HEK293 (cell line): ENCODE measurements at regions not wholly inside any gene's neighbourhood (a gene's known extent, or its start where the extent isn't known, plus 50 kb on each side); places are given as distances from the start of the nearest gene placed in this dataset.

Experiments
- CTCF ChIA-PET: fragments of 350-600 bp; formaldehyde crosslinking; extraction: SDS; loops from one replicate; lab custom pipeline; 2021; ENCODE audit warnings: antibody characterized with exemption; lab: Yijun Ruan, JAX
- POLR2A ChIA-PET: fragments of 300-600 bp; formaldehyde crosslinking; extraction: SDS; loops from one replicate; lab custom pipeline; 2020; ENCODE audit warnings: antibody characterized with exemption, inconsistent platforms; lab: Yijun Ruan, JAX
- H3K27ac ChIP-seq: fragments of 200-500 bp; sonication (Bioruptor generic); 2 replicates; pipeline ENCODE4 v1.5.1; 2014; ENCODE audit warnings: low read depth, low read length, control low read depth, inconsistent platforms; ENCODE audit errors: extremely low read depth
- H3K36me3 ChIP-seq, 2 experiments: fragments of 200-500 bp in 1 of 2; sonication (Bioruptor generic) in 1 of 2; 1 replicate in 1 of 2; 2 replicates in 1 of 2; pipeline ENCODE4 v1.5.1; 2014 to 2017; ENCODE audit warnings: inconsistent platforms in 2 of 2, low read length in 2 of 2; ENCODE audit not compliant: control insufficient read depth in 2 of 2, insufficient read depth in 1 of 2
- H3K4me1 ChIP-seq: fragments of 200-500 bp; sonication (Bioruptor generic); 2 replicates; pipeline ENCODE4 v1.5.1; 2014; ENCODE audit warnings: mild to moderate bottlenecking, low read length, inconsistent platforms; ENCODE audit not compliant: control insufficient read depth, insufficient read depth
- H3K4me3 ChIP-seq: 2 replicates; pipeline ENCODE4 v1.5.1; 2011; ENCODE audit warnings: low read depth, mild to moderate bottlenecking, control low read depth, low read length, moderate library complexity
- H3K9me3 ChIP-seq: fragments of 200-500 bp; sonication (Bioruptor generic); 2 replicates; pipeline ENCODE4 v1.5.1; 2014; ENCODE audit warnings: low read depth, low read length, inconsistent platforms; ENCODE audit not compliant: control insufficient read depth, insufficient read depth
- KLF9 ChIP-seq: fragments of 450-650 bp; formaldehyde crosslinking; IDR thresholded peaks from 2 replicates; pipeline ENCODE4 v1.5.1; 2016; ENCODE audit warnings: missing biosample characterization, missing genetic modification characterization, low read depth
- SP3 ChIP-seq: fragments of 450-650 bp; formaldehyde crosslinking; IDR thresholded peaks from 2 replicates; pipeline ENCODE4 v1.5.1; 2016; ENCODE audit warnings: missing biosample characterization, missing genetic modification characterization
- SP7 ChIP-seq: fragments of 450-650 bp; formaldehyde crosslinking; IDR thresholded peaks from 2 replicates; pipeline ENCODE4 v1.5.1; 2016; ENCODE audit warnings: missing biosample characterization, missing genetic modification characterization
- ZBTB1 ChIP-seq: fragments of 450-650 bp; formaldehyde crosslinking; IDR thresholded peaks from 2 replicates; pipeline ENCODE4 v1.5.1; 2016; ENCODE audit warnings: missing biosample characterization, missing genetic modification characterization
- ZBTB21 ChIP-seq: fragments of 450-650 bp; formaldehyde crosslinking; IDR thresholded peaks from 2 replicates; pipeline ENCODE4 v1.5.1; 2017; ENCODE audit warnings: missing biosample characterization, missing genetic modification characterization
- ZBTB7A ChIP-seq: fragments of 450-650 bp; formaldehyde crosslinking; IDR thresholded peaks from 2 replicates; pipeline ENCODE4 v1.5.1; 2016; ENCODE audit warnings: low read depth, missing biosample characterization, missing genetic modification characterization
- ZNF239 ChIP-seq: fragments of 450-650 bp; formaldehyde crosslinking; IDR thresholded peaks from 2 replicates; pipeline ENCODE4 v1.5.1; 2016; ENCODE audit warnings: missing biosample characterization, missing genetic modification characterization
- ZNF324 ChIP-seq: fragments of 450-650 bp; formaldehyde crosslinking; IDR thresholded peaks from 2 replicates; pipeline ENCODE4 v1.5.1; 2016; ENCODE audit warnings: missing biosample characterization, missing genetic modification characterization
- ZNF354C ChIP-seq: fragments of 450-650 bp; formaldehyde crosslinking; IDR thresholded peaks from 2 replicates; pipeline ENCODE4 v1.5.1; 2016; ENCODE audit warnings: missing biosample characterization, missing genetic modification characterization, low read depth, borderline replicate concordance
- ZNF366 ChIP-seq: fragments of 450-650 bp; formaldehyde crosslinking; conservative IDR thresholded peaks from 2 replicates; pipeline ENCODE4 v1.5.1; 2016; ENCODE audit warnings: missing biosample characterization, missing genetic modification characterization
- ZNF658 ChIP-seq: fragments of 450-650 bp; formaldehyde crosslinking; IDR thresholded peaks from 2 replicates; pipeline ENCODE4; 2016; ENCODE audit warnings: missing biosample characterization, missing genetic modification characterization
- ZNF785 ChIP-seq: fragments of 450-650 bp; formaldehyde crosslinking; IDR thresholded peaks from 2 replicates; pipeline ENCODE4 v1.5.1; 2016; ENCODE audit warnings: missing biosample characterization, missing genetic modification characterization
- ZNF837 ChIP-seq: fragments of 450-650 bp; formaldehyde crosslinking; IDR thresholded peaks from 2 replicates; pipeline ENCODE4 v1.5.1; 2016; ENCODE audit warnings: missing biosample characterization, missing genetic modification characterization
- ZSCAN30 ChIP-seq: fragments of 450-650 bp; IDR thresholded peaks from 2 replicates; pipeline ENCODE4 v1.5.1; 2018; ENCODE audit warnings: missing biosample characterization, mild to moderate bottlenecking, missing genetic modification characterization, moderate library complexity
- TF ChIP-seq, protein P1 (sequence below): fragments of 450-650 bp; formaldehyde crosslinking; IDR thresholded peaks from 2 replicates; pipeline ENCODE4 v1.5.1; 2016; ENCODE audit warnings: missing biosample characterization, missing genetic modification characterization
- TF ChIP-seq, protein P2 (sequence below): fragments of 450-650 bp; formaldehyde crosslinking; IDR thresholded peaks from 2 replicates; pipeline ENCODE4 v1.5.1; 2016; ENCODE audit warnings: missing biosample characterization, missing genetic modification characterization
- TF ChIP-seq, protein P3 (sequence below): fragments of 450-650 bp; formaldehyde crosslinking; IDR thresholded peaks from 2 replicates; pipeline ENCODE4 v1.5.1; 2016; ENCODE audit warnings: missing biosample characterization, missing genetic modification characterization, low read depth

DNA sequence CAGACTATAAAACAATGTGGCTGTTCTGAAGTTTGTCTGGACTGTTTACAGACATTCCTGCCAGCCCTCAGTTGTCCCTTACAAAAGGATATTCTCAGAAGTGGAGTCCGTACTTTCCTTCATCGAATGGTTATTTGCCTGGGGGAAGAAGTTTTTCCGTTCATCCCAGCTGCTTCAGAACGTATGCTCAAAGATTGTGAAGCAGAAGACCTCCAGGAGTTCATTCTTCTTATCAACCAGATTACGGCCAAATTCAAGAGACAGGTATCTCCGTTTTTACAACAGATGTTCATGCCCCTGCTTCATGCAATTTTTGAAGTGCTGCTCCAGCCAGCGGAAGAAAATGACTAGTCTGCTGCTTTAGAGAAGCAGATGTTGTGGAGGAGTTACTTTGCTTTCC lies 174.3 kb upstream of the NUPR2 start (continued):
- TF ChIP-seq, protein P1, sequence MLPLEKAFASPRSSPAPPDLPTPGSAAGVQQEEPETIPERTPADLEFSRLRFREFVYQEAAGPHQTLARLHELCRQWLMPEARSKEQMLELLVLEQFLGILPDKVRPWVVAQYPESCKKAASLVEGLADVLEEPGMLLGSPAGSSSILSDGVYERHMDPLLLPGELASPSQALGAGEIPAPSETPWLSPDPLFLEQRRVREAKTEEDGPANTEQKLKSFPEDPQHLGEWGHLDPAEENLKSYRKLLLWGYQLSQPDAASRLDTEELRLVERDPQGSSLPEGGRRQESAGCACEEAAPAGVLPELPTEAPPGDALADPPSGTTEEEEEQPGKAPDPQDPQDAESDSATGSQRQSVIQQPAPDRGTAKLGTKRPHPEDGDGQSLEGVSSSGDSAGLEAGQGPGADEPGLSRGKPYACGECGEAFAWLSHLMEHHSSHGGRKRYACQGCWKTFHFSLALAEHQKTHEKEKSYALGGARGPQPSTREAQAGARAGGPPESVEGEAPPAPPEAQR, result no peak
- no peak for TF ChIP-seq SP3 (tag by site-specific recombination)
- no peak for TF ChIP-seq ZNF324
- no peak for TF ChIP-seq ZBTB1 (tag by site-specific recombination)

DNA sequence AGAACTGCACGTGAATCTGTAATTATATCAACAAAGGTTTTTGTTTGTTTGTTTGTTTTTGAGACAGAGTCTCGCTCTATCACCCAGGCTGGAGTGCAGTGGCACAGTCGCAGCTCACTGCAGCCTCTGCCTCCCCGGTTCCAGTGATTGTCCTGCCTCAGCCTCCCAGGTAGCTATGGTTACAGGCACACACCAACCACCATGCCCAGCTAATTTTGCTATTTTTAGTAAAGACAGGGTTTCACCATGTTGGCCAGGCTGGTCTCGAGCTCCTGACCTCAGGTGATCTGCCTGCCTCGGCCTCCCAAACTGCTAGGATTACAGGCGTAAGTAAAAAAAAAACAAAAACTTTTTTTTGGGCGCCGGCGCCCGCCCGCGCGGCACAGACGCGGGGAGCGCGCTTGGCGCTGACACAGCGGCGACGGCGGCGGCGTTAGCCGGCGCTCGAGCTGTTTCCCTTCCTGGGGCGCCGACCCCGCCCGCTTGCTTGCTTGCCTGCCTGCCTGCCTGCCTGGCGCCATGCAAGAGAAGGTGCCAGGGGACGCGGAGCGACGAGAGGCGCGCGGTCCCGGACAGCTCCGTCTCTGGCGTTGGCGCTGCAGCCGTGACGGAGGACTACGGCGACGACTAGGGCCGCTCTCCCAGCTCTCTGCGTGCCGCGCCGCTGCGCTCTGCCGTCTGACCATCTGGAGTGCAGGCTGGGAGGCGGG lies 171.4 kb upstream of the NUPR2 start:
- Histone ChIP-seq H3K27ac (no peak overlapping the region), H3K4me3 (no peak overlapping the region), H3K9me3 (no peaks in the 10 kb centered on the region), H3K4me1 (no peaks in the 10 kb centered on the region), H3K36me3 (no peaks in the 10 kb centered on the region)
- TF ChIP-seq, protein P2, sequence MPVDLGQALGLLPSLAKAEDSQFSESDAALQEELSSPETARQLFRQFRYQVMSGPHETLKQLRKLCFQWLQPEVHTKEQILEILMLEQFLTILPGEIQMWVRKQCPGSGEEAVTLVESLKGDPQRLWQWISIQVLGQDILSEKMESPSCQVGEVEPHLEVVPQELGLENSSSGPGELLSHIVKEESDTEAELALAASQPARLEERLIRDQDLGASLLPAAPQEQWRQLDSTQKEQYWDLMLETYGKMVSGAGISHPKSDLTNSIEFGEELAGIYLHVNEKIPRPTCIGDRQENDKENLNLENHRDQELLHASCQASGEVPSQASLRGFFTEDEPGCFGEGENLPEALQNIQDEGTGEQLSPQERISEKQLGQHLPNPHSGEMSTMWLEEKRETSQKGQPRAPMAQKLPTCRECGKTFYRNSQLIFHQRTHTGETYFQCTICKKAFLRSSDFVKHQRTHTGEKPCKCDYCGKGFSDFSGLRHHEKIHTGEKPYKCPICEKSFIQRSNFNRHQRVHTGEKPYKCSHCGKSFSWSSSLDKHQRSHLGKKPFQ (tag by site-specific recombination), result no peak
- ChIA-PET CTCF (no interaction called here), POLR2A (no interaction called here)

DNA sequence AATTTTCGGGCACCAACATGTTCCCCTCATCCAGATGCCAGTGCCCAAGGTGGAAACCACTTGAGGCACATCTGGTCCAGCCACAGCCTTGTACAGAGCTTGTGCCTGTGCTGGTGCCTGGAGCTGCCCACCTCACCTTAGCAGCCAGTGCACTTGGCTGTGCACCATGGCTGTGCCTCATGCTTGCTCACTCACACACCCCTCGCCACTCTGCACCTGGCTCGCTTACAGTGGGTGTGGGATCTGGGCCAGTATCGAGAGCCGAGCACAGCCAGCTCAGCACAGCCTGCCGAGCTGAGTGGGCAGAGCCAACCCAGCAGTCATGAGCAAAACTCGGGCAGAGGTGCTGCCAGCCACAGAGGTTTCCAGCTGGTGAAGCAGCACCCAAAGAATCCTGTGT lies 139.9 kb upstream of the NUPR2 start:
- Histone ChIP-seq H3K4me1 (no peaks in the 10 kb centered on the region), H3K9me3 (no peaks in the 10 kb centered on the region), H3K4me3 (no peak overlapping the region), H3K27ac (no peak overlapping the region), H3K36me3 (no peaks in the 10 kb centered on the region)
- ChIA-PET CTCF (no interaction called here), POLR2A (no interaction called here)
- TF ChIP-seq ZBTB7A (tag by site-specific recombination), result no peak
- TF ChIP-seq ZNF837, result no peak

DNA sequence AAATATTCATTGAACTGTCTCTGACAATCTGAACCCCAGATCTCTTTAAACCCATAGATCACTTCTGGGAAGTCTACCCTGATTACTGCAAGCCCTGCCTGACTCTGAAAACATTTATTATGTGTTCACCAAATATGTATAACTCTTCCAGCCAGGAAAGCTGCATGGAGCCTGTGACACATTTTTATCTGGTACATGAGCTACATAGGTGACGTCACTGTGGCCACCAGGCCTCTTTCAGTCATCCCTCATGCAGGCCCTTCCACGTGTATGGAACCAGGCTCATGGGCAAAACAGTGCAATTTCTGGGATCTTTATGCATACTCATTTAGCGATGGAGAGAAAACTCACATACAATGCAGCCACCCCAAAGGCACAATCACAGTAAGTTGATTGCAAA lies 133.9 kb upstream of the NUPR2 start:
- Histone ChIP-seq H3K4me3 (no peak overlapping the region), H3K9me3 (no peaks in the 10 kb centered on the region), H3K36me3 (no peaks in the 10 kb centered on the region), H3K27ac (no peak overlapping the region), H3K4me1 (no peaks in the 10 kb centered on the region)
- ChIA-PET CTCF (no interaction called here), POLR2A (interaction anchor here (0.6 kb wide), 1 partner anchor 112 kb away, joined by 7 read pairs; no protein-coding TSS in a partner anchor)
- TF ChIP-seq ZNF324 (no peak), ZNF366 (tag by site-specific recombination) (no peak), ZNF785 (no peak)
- TF ChIP-seq, protein P3, sequence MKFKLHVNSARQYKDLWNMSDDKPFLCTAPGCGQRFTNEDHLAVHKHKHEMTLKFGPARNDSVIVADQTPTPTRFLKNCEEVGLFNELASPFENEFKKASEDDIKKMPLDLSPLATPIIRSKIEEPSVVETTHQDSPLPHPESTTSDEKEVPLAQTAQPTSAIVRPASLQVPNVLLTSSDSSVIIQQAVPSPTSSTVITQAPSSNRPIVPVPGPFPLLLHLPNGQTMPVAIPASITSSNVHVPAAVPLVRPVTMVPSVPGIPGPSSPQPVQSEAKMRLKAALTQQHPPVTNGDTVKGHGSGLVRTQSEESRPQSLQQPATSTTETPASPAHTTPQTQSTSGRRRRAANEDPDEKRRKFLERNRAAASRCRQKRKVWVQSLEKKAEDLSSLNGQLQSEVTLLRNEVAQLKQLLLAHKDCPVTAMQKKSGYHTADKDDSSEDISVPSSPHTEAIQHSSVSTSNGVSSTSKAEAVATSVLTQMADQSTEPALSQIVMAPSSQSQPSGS (tag by site-specific recombination), result peak; percentile 18; the same call in 1 of the 2 replicates
- TF ChIP-seq, all 188 proteins: peak for 1

DNA sequence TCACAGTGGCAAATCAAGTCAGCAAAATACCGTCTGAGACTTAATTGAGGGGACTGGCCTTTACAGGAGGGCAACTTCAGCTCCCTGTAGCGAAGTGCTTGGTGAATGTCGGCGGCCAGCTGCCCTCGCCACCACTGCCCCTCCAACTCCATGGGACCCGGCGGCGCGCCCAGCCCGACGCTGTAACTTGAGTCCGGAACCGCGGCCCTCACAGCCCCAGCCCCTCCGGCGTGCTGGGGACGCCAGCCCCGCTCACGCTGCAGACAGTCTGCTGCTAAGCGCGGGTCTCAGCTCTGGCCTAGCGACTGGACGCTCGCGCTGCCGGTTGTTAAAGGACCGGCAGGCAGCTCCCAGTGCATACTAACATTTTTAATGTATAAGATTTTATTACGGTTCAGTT lies 113.4 kb upstream of the NUPR2 start:
- H3K9me3 ChIP-seq, result no peaks in the 10 kb centered on the region
- CTCF ChIA-PET, result no interaction called here

More for the DNA sequence above, 113.4 kb upstream of the NUPR2 start:
- Histone ChIP-seq H3K4me1 (no peaks in the 10 kb centered on the region), H3K36me3 (no peaks in the 10 kb centered on the region), H3K4me3 (no peak overlapping the region), H3K27ac (no peak overlapping the region)
- POLR2A ChIA-PET, result no interaction called here
- no peak for TF ChIP-seq ZNF239 (tag by site-specific recombination)
- no peak for TF ChIP-seq ZSCAN30 (tag by site-specific recombination)
- no peak for TF ChIP-seq ZNF354C
- TF ChIP-seq ZNF658 (tag by site-specific recombination), result no peak
- no peak for TF ChIP-seq ZBTB21 (tag by site-specific recombination)
- no peak for TF ChIP-seq SP7
- TF ChIP-seq KLF9, result no peak
